ENCODE measurements at regions not wholly inside any gene's neighbourhood (a gene's known extent, or its start where the extent isn't known, plus 50 kb on each side); places are given as distances from the start of the nearest gene placed in this dataset.

DNA sequence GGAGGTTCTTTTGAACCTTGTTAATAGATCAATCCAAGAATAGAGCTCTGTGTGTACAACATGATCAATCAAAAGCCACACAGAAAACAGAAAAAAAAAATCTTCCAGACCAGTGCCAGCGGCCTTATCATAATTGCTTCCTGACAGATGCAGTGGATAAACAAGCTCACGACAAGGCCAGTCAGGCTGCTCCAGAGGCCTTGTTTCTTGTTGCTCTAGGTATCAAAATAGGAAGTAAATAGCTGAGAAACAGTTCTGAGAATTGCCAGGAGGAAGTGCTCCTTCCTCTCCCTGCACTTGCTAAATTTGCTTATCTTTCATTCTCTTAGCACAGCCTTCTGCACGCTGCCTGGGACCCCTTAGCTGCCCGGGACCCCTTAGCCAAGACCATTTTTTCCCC is 199.0 kb upstream of the TARS1 start:
- no peaks in the 10 kb centered on the region for H3K79me2 ChIP-seq (ENCODE audit: insufficient read depth, low read length)
- no peaks in the 10 kb centered on the region for H4K20me1 ChIP-seq (ENCODE audit: insufficient read depth, low read length)
- no peak overlapping the region for H3K4me2 ChIP-seq (ENCODE audit: low read length)
- H3K27ac ChIP-seq (ENCODE audit: low read depth, low read length), result no peak overlapping the region
- Mint-ChIP-seq H3K4me1 (ENCODE audit: low read depth, unreplicated experiment) (peaks cover 4% of the 10 kb centered on the region), H3K4me3 (ENCODE audit: unreplicated experiment) (no peak overlapping the region), H3K9me3 (ENCODE audit: unreplicated experiment) (no peaks in the 10 kb centered on the region), H3K27me3 (ENCODE audit: low read depth, unreplicated experiment) (no peaks in the 10 kb centered on the region), H3K36me3 (ENCODE audit: low read depth, unreplicated experiment) (no peaks in the 10 kb centered on the region), H3K27ac (ENCODE audit: unreplicated experiment) (no peak overlapping the region)
- no peak overlapping the region for H3K9ac ChIP-seq (ENCODE audit: low read length)
- FAIRE-seq (no peak), DNase-seq (ENCODE audit: low read depth) (no peak)
- no peaks in the 10 kb centered on the region for H3K36me3 ChIP-seq (ENCODE audit: insufficient read depth, low read length)
- no peaks in the 10 kb centered on the region for H3K4me1 ChIP-seq (ENCODE audit: insufficient read depth, low read length)
- TF ChIP-seq, protein P1, sequence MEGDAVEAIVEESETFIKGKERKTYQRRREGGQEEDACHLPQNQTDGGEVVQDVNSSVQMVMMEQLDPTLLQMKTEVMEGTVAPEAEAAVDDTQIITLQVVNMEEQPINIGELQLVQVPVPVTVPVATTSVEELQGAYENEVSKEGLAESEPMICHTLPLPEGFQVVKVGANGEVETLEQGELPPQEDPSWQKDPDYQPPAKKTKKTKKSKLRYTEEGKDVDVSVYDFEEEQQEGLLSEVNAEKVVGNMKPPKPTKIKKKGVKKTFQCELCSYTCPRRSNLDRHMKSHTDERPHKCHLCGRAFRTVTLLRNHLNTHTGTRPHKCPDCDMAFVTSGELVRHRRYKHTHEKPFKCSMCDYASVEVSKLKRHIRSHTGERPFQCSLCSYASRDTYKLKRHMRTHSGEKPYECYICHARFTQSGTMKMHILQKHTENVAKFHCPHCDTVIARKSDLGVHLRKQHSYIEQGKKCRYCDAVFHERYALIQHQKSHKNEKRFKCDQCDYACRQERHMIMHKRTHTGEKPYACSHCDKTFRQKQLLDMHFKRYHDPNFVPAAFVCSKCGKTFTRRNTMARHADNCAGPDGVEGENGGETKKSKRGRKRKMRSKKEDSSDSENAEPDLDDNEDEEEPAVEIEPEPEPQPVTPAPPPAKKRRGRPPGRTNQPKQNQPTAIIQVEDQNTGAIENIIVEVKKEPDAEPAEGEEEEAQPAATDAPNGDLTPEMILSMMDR (IDR thresholded peaks at IDR 0.05; ENCODE audit: insufficient read depth, low read depth, low read length), result no peak
- no peak for TF ChIP-seq EZH2 (IDR thresholded peaks at IDR 0.05; ENCODE audit: insufficient read depth, low read length)
- no peaks in the 10 kb centered on the region for H3K27me3 ChIP-seq (ENCODE audit: insufficient read depth, low read length)
- no peak overlapping the region for H3K4me3 ChIP-seq (ENCODE audit: insufficient read depth, low read depth, low read length)
- H2AFZ ChIP-seq (ENCODE audit: low read depth, low read length), result no peak overlapping the region
- no peaks in the 10 kb centered on the region for H3K9me3 ChIP-seq (ENCODE audit: insufficient read depth, low read depth, low read length)

DNA sequence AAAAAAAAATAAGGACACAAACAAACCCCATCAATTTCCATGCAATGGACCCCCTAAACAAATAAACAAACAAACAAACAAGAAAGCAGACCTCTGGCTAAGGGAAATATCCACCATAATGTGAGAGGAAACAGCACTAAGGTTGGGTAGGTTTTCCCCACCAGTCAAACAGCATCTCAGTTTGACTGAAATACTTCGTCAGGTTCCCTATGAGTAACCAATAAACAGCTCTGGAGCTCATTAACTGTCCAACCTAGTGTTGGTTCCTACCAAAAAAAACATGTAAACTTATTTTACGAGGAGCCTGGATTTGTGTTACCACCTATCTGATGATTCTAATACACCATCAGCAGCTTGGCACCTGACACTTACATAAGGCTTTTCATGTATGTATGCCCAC is 198.5 kb upstream of the TARS1 start:
- Histone ChIP-seq H3K79me2 (ENCODE audit: insufficient read depth, low read length) (no peaks in the 10 kb centered on the region), H3K4me1 (ENCODE audit: insufficient read depth, low read length) (no peaks in the 10 kb centered on the region), H3K4me2 (ENCODE audit: low read length) (no peak overlapping the region), H3K9ac (ENCODE audit: low read length) (no peak overlapping the region), H2AFZ (ENCODE audit: low read depth, low read length) (no peak overlapping the region), H3K27ac (ENCODE audit: low read depth, low read length) (no peak overlapping the region), H3K36me3 (ENCODE audit: insufficient read depth, low read length) (no peaks in the 10 kb centered on the region), H3K27me3 (ENCODE audit: insufficient read depth, low read length) (no peaks in the 10 kb centered on the region), H3K4me3 (ENCODE audit: insufficient read depth, low read depth, low read length) (no peak overlapping the region), H4K20me1 (ENCODE audit: insufficient read depth, low read length) (no peaks in the 10 kb centered on the region), H3K9me3 (ENCODE audit: insufficient read depth, low read depth, low read length) (no peaks in the 10 kb centered on the region)
- no peaks in the 10 kb centered on the region for H3K9me3 Mint-ChIP-seq (ENCODE audit: unreplicated experiment)
- no peak for FAIRE-seq
- TF ChIP-seq EZH2 (IDR thresholded peaks at IDR 0.05; ENCODE audit: insufficient read depth, low read length), result no peak
- TF ChIP-seq, protein P1 (IDR thresholded peaks at IDR 0.05; ENCODE audit: insufficient read depth, low read depth, low read length), result no peak
- H3K4me1 Mint-ChIP-seq (ENCODE audit: low read depth, unreplicated experiment), result peaks cover 4% of the 10 kb centered on the region
- H3K36me3 Mint-ChIP-seq (ENCODE audit: low read depth, unreplicated experiment), result no peaks in the 10 kb centered on the region
- no peak for DNase-seq (ENCODE audit: low read depth)
- no peaks in the 10 kb centered on the region for H3K27me3 Mint-ChIP-seq (ENCODE audit: low read depth, unreplicated experiment)
- no peak overlapping the region for H3K27ac Mint-ChIP-seq (ENCODE audit: unreplicated experiment)
- no peak overlapping the region for H3K4me3 Mint-ChIP-seq (ENCODE audit: unreplicated experiment)

DNA sequence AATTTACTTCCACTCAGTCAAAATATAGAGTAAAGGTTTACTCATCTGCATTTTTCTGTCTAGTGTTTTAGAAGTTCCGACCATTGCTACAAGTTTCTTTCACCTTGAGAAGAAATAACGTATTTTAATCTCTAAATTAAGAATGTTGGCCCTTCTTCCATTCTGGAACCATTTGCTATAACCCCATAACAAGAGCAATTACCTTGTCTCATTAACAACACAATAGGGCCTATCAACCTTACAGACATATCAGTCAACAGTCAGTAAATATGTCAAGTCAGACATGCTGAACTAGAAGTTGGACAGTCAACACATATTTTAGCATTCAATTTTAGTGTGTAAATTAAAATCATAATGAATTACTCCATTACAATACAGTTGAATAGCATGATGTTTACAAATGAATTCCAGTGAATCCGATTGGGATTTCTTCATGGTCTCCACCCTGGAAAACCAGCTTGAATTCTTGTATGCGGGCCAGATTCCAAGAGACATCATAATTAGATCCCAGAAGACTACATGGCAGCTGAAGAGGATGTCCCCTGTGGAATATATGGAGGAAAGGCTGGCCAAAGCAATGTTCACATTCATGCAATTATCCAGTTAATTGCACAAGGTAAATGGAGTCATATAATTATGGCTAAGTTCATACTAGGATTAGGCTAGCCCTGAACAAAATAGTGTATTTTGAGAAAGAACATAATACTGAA is 196.2 kb upstream of the TARS1 start:
- Histone ChIP-seq H3K4me1 (ENCODE audit: insufficient read depth, low read length) (no peaks in the 10 kb centered on the region), H3K4me2 (ENCODE audit: low read length) (no peak overlapping the region), H3K79me2 (ENCODE audit: insufficient read depth, low read length) (no peaks in the 10 kb centered on the region), H3K9ac (ENCODE audit: low read length) (no peak overlapping the region), H3K36me3 (ENCODE audit: insufficient read depth, low read length) (no peaks in the 10 kb centered on the region), H3K9me3 (ENCODE audit: insufficient read depth, low read depth, low read length) (no peaks in the 10 kb centered on the region), H3K27ac (ENCODE audit: low read depth, low read length) (no peak overlapping the region), H4K20me1 (ENCODE audit: insufficient read depth, low read length) (no peaks in the 10 kb centered on the region), H2AFZ (ENCODE audit: low read depth, low read length) (no peak overlapping the region), H3K4me3 (ENCODE audit: insufficient read depth, low read depth, low read length) (no peak overlapping the region), H3K27me3 (ENCODE audit: insufficient read depth, low read length) (no peaks in the 10 kb centered on the region)
- Mint-ChIP-seq H3K4me3 (ENCODE audit: unreplicated experiment) (no peak overlapping the region), H3K4me1 (ENCODE audit: low read depth, unreplicated experiment) (peaks cover under 1% of the 10 kb centered on the region), H3K27ac (ENCODE audit: unreplicated experiment) (no peak overlapping the region), H3K36me3 (ENCODE audit: low read depth, unreplicated experiment) (no peaks in the 10 kb centered on the region), H3K27me3 (ENCODE audit: low read depth, unreplicated experiment) (no peaks in the 10 kb centered on the region), H3K9me3 (ENCODE audit: unreplicated experiment) (no peaks in the 10 kb centered on the region)
- TF ChIP-seq, protein P1 (IDR thresholded peaks at IDR 0.05; ENCODE audit: insufficient read depth, low read depth, low read length), result no peak
- no peak for TF ChIP-seq EZH2 (IDR thresholded peaks at IDR 0.05; ENCODE audit: insufficient read depth, low read length)
- FAIRE-seq (peak; percentile 39), DNase-seq (ENCODE audit: low read depth) (no peak)
